H9 (cell line): ENCODE measurements at regions not wholly inside any gene's neighbourhood (a gene's known extent, or its start where the extent isn't known, plus 50 kb on each side); places are given as distances from the start of the nearest gene placed in this dataset.

Source experiments
- DNase-seq: peaks from one replicate; pipeline ENCODE4 v3.0.0-alpha.2; 2017
- H2AFZ ChIP-seq: one replicate; pipeline ENCODE4 v1.6.1; 2013; ENCODE audit warnings: mild to moderate bottlenecking, low read length, control low read depth, moderate library complexity
- H2AK5ac ChIP-seq: 2 replicates; pipeline ENCODE4 v1.6.1; 2013; ENCODE audit warnings: low read length, control low read depth, mixed read lengths; ENCODE audit not compliant: insufficient read length
- H2BK120ac ChIP-seq: one replicate; pipeline ENCODE4 v1.6.1; 2013; ENCODE audit warnings: low read depth, mild to moderate bottlenecking, low read length, control low read depth, inconsistent platforms; ENCODE audit not compliant: poor library complexity, severe bottlenecking
- H2BK12ac ChIP-seq: 2 replicates; pipeline ENCODE4 v1.6.1; 2013; ENCODE audit warnings: low read length, control low read depth, mixed read lengths, low read depth; ENCODE audit not compliant: insufficient read length
- H2BK15ac ChIP-seq: 2 replicates; pipeline ENCODE4 v1.6.1; 2013; ENCODE audit warnings: low read depth, low read length, control low read depth
- H2BK20ac ChIP-seq: one replicate; pipeline ENCODE4 v1.6.1; 2013; ENCODE audit warnings: low read depth, mild to moderate bottlenecking, low read length, control low read depth, inconsistent platforms; ENCODE audit not compliant: poor library complexity, severe bottlenecking
- H2BK5ac ChIP-seq: 2 replicates; pipeline ENCODE4 v1.6.1; 2013; ENCODE audit warnings: low read length, control low read depth, mixed read lengths; ENCODE audit not compliant: insufficient read length
- H3K14ac ChIP-seq: 2 replicates; pipeline ENCODE4 v1.6.1; 2013; ENCODE audit warnings: low read length, control low read depth; ENCODE audit not compliant: insufficient read depth
- H3K18ac ChIP-seq: 2 replicates; pipeline ENCODE4 v1.6.1; 2013; ENCODE audit warnings: low read depth, mild to moderate bottlenecking, mixed read lengths, low read length, control low read depth; ENCODE audit not compliant: insufficient read length
- H3K23ac ChIP-seq: 2 replicates; pipeline ENCODE4 v1.6.1; 2013; ENCODE audit warnings: low read length, control low read depth, mixed read lengths, low read depth; ENCODE audit not compliant: insufficient read length
- H3K23me2 ChIP-seq: 2 replicates; pipeline ENCODE4 v1.6.1; 2013; ENCODE audit warnings: low read depth, mild to moderate bottlenecking, mixed read lengths, low read length, control low read depth; ENCODE audit not compliant: insufficient read length, poor library complexity, severe bottlenecking
- H3K27ac ChIP-seq: 2 replicates; pipeline ENCODE4 v1.5.1; 2013; ENCODE audit warnings: low read length, control low read depth, mixed read lengths, low read depth; ENCODE audit not compliant: insufficient read length
- H3K27me3 ChIP-seq: 2 replicates; pipeline ENCODE4 v1.6.1; 2013; ENCODE audit warnings: low read length, control low read depth, inconsistent platforms; ENCODE audit not compliant: insufficient read depth
- H3K4ac ChIP-seq: 2 replicates; pipeline ENCODE4 v1.6.1; 2013; ENCODE audit warnings: low read depth, mild to moderate bottlenecking, control low read depth, inconsistent platforms, low read length, moderate library complexity
- H3K4me1 ChIP-seq: 2 replicates; pipeline ENCODE4 v1.6.1; 2013; ENCODE audit warnings: low read length, control low read depth, inconsistent platforms; ENCODE audit not compliant: insufficient read depth
- H3K4me2 ChIP-seq: 2 replicates; pipeline ENCODE4 v1.6.1; 2013; ENCODE audit warnings: low read length, control low read depth, mixed read lengths; ENCODE audit not compliant: insufficient read length, insufficient read depth
- H3K56ac ChIP-seq: 2 replicates; pipeline ENCODE4 v1.6.1; 2013; ENCODE audit warnings: low read depth, mild to moderate bottlenecking, mixed read lengths, low read length, control low read depth; ENCODE audit not compliant: insufficient read length
- H3K79me1 ChIP-seq: 2 replicates; pipeline ENCODE4 v1.6.1; 2013; ENCODE audit warnings: low read depth, mild to moderate bottlenecking, moderate library complexity, low read length, control low read depth, inconsistent platforms; ENCODE audit not compliant: insufficient read depth, poor library complexity, severe bottlenecking
- H3K79me2 ChIP-seq: 2 replicates; pipeline ENCODE4 v1.6.1; 2013; ENCODE audit warnings: low read length, control low read depth, inconsistent platforms; ENCODE audit not compliant: insufficient read depth
- H3K9ac ChIP-seq: 2 replicates; pipeline ENCODE4 v1.6.1; 2013; ENCODE audit warnings: low read length, control low read depth, mixed read lengths; ENCODE audit not compliant: insufficient read length; ENCODE audit errors: extremely low read depth
- H3K9me3 ChIP-seq: one replicate; pipeline ENCODE4 v1.6.1; 2013; ENCODE audit warnings: low read depth, low read length, inconsistent platforms; ENCODE audit not compliant: control insufficient read depth
- H3T11ph ChIP-seq: one replicate; pipeline ENCODE4 v1.6.1; 2013; ENCODE audit warnings: mild to moderate bottlenecking, low read length, control low read depth, inconsistent platforms
- H4K20me1 ChIP-seq: one replicate; pipeline ENCODE4 v1.6.1; 2013; ENCODE audit not compliant: control insufficient read depth, insufficient read length, insufficient read depth
- H4K5ac ChIP-seq: 2 replicates; pipeline ENCODE4 v1.6.1; 2013; ENCODE audit warnings: low read depth, mild to moderate bottlenecking, mixed read lengths, low read length, control low read depth; ENCODE audit not compliant: insufficient read length
- H4K8ac ChIP-seq: replicated peaks from 2 replicates; pipeline ENCODE4 v1.6.1; 2013; ENCODE audit warnings: low read length, control low read depth, mixed read lengths, low read depth; ENCODE audit not compliant: insufficient read length
- H4K91ac ChIP-seq: 2 replicates; pipeline ENCODE4 v1.6.1; 2013; ENCODE audit warnings: low read depth, mild to moderate bottlenecking, moderate library complexity, mixed read lengths, low read length, control low read depth; ENCODE audit not compliant: insufficient read length
- H3K27ac Mint-ChIP-seq, 3 experiments: 2 replicates in 2 of 3; 3 replicates in 1 of 3; pipeline ENCODE4 v1.8.0; 2020 to 2021; ENCODE audit warnings: mixed read lengths in 3 of 3, mild to moderate bottlenecking in 1 of 3, moderate library complexity in 1 of 3
- H3K27me3 Mint-ChIP-seq: 2 replicates; pipeline ENCODE4 v1.8.0; 2021; ENCODE audit warnings: low read depth, mild to moderate bottlenecking, moderate library complexity, mixed read lengths
- H3K36me3 Mint-ChIP-seq, 3 experiments: 2 replicates in 2 of 3; 3 replicates in 1 of 3; pipeline ENCODE4 v1.8.0; 2020 to 2021; ENCODE audit warnings: low read depth in 3 of 3, mixed read lengths in 3 of 3; ENCODE audit not compliant: insufficient read depth in 1 of 3
- H3K4me1 Mint-ChIP-seq, 2 experiments: 2 replicates each; pipeline ENCODE4 v1.8.0; 2020; ENCODE audit warnings: mixed read lengths in 2 of 2
- H3K4me3 Mint-ChIP-seq, 2 experiments: 2 replicates in 1 of 2; 3 replicates in 1 of 2; pipeline ENCODE4 v1.8.0; 2020 to 2021; ENCODE audit warnings: mild to moderate bottlenecking in 2 of 2, mixed read lengths in 2 of 2, moderate library complexity in 1 of 2
- H3K9me3 Mint-ChIP-seq, 2 experiments: 2 replicates in 1 of 2; 3 replicates in 1 of 2; pipeline ENCODE4 v1.8.0; 2020; ENCODE audit warnings: mild to moderate bottlenecking in 2 of 2, mixed read lengths in 2 of 2, moderate library complexity in 1 of 2
- WGBS: extraction: QIAGEN DNeasy Blood & Tissue Kit; methylation state at CpG from one replicate; pipeline ENCODE4 v1.1.7; 2013; ENCODE audit warnings: missing lambda C conversion rate, low lambda C conversion rate, mixed read lengths; ENCODE audit not compliant: insufficient read length; ENCODE audit errors: extremely low coverage; 5-methylcytosine and 5-hydroxymethylcytosine counted together
- TF ChIP-seq, protein P1 (sequence below): fragments of 200-600 bp; sonication (generic); conservative IDR thresholded peaks from 3 replicates; pipeline ENCODE4 v1.8.0; 2021; ENCODE audit warnings: antibody characterized with exemption, mild to moderate bottlenecking

DNA sequence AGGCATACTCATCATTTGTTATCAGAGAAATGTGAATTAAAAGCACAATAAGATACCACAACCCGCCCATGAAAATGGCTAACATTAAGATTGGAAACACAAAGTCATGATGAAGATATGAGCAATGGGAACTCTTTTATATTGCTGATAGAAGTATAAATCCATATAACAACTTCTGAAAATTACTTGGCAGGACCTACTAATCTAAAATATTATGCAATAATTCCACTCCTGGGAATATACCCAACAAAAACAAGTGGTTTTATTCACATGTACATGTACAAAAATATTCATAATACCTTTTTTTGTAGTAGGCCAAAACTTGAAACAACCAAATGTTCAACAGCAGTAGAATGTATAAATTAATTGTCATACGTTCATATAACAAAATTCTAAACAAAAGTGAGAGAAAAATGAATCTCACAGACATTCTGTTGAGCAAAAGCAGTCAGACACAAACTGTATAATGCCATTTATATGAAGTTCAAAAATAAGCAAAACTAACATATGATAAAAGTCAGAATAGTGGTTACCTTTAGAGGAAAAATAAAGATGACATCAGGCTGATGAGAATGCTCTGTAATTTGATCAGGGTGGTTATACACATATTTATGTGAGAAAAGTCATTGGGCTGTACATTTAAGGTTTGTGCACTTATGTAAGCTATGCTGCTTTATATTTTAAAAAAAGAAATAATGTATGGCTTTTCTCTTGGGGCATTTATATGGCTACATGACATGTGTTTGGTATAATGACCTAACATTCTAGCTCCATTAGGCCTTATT is 309.2 kb upstream of the KITLG start:
- Histone ChIP-seq H2BK15ac (no peak overlapping the region), H2BK5ac (no peak overlapping the region), H4K8ac (no peak overlapping the region), H2BK20ac (no peak overlapping the region), H3K79me1 (no peaks in the 10 kb centered on the region), H2BK12ac (no peak overlapping the region), H3K56ac (no peak overlapping the region), H3K79me2 (no peaks in the 10 kb centered on the region), H3K27ac (no peak overlapping the region), H3K23ac (no peak overlapping the region), H3K14ac (no peak overlapping the region), H2BK120ac (no peak overlapping the region), H3K18ac (no peak overlapping the region), H3K9me3 (no peaks in the 10 kb centered on the region), H2AFZ (no peak overlapping the region), H2AK5ac (no peak overlapping the region), H3K4me2 (no peak overlapping the region), H4K91ac (no peak overlapping the region), H4K5ac (no peak overlapping the region), H3K23me2 (no peaks in the 10 kb centered on the region), H3K4me1 (no peaks in the 10 kb centered on the region), H3K4ac (no peak overlapping the region), H3T11ph (no peak overlapping the region), H3K27me3 (no peaks in the 10 kb centered on the region), H4K20me1 (no peaks in the 10 kb centered on the region), H3K9ac (no peak overlapping the region)
- Mint-ChIP-seq H3K9me3 (no peaks in the 10 kb centered on the region), H3K4me1 (peaks cover 0 to 2% of the 10 kb centered on the region in 2 experiments; a peak in 3 of 4 replicates), H3K36me3 (no peaks in the 10 kb centered on the region), H3K27me3 (no peaks in the 10 kb centered on the region; the same call in 1 of the 2 replicates), H3K4me3 (no peak overlapping the region), H3K27ac (no peak overlapping the region)
- TF ChIP-seq, protein P1, sequence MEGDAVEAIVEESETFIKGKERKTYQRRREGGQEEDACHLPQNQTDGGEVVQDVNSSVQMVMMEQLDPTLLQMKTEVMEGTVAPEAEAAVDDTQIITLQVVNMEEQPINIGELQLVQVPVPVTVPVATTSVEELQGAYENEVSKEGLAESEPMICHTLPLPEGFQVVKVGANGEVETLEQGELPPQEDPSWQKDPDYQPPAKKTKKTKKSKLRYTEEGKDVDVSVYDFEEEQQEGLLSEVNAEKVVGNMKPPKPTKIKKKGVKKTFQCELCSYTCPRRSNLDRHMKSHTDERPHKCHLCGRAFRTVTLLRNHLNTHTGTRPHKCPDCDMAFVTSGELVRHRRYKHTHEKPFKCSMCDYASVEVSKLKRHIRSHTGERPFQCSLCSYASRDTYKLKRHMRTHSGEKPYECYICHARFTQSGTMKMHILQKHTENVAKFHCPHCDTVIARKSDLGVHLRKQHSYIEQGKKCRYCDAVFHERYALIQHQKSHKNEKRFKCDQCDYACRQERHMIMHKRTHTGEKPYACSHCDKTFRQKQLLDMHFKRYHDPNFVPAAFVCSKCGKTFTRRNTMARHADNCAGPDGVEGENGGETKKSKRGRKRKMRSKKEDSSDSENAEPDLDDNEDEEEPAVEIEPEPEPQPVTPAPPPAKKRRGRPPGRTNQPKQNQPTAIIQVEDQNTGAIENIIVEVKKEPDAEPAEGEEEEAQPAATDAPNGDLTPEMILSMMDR, result no peak
- DNase-seq, result no peak
- WGBS, result no CpG with 5 or more reads among the region's 2 CpGs
